ENCODE measurements at regions not wholly inside any gene's neighbourhood (a gene's known extent, or its start where the extent isn't known, plus 50 kb on each side); places are given as distances from the start of the nearest gene placed in this dataset.

- no peak overlapping the region for H4K8ac ChIP-seq (ENCODE audit: low read depth in 2 of 2, low read length in 2 of 2)
- no peaks in the 10 kb centered on the region for H3K27me3 ChIP-seq (ENCODE audit: control insufficient read depth, insufficient read depth, low read length)
- in situ Hi-C loops (cut with MboI; ENCODE audit: low sequenced_read_pairs), result no loop called here
- H2AK5ac ChIP-seq (ENCODE audit: low read depth, low read length), result no peak overlapping the region
- H2BK5ac ChIP-seq (ENCODE audit: low read depth, low read length, poor library complexity, severe bottlenecking), result no peak overlapping the region
- no peak overlapping the region for H2AFZ ChIP-seq (replicated peaks; ENCODE audit: low read length, poor library complexity)
- ATAC-seq (ENCODE audit: low read depth), result no peak
- no peaks in the 10 kb centered on the region for H3K36me3 ChIP-seq (ENCODE audit: control insufficient read depth, insufficient read depth, low read length)
- no peak overlapping the region for H3K4me2 ChIP-seq (ENCODE audit: low read depth, low read length)
- dilution Hi-C loops (cut with HindIII; ENCODE audit: low sequenced_read_pairs, unreplicated experiment), result no loop called here
- H2BK15ac ChIP-seq (ENCODE audit: low read depth, low read length), result no peak overlapping the region
- H2BK120ac ChIP-seq (ENCODE audit: low read depth, low read length), result no peak overlapping the region
- no peak overlapping the region for H3K4ac ChIP-seq (ENCODE audit: low read depth, low read length)
- no peak overlapping the region for H3K18ac ChIP-seq (ENCODE audit: low read depth, low read length)
- H3K14ac ChIP-seq (replicated peaks; ENCODE audit: low read depth, low read length), result no peak overlapping the region
- no peak overlapping the region for H4K5ac ChIP-seq (ENCODE audit: low read depth, low read length)
- H3K9me1 ChIP-seq (ENCODE audit: insufficient read depth, low read length), result no peaks in the 10 kb centered on the region
- no peak for TF ChIP-seq RFX5 (IDR thresholded peaks at IDR 0.05; ENCODE audit: low read depth, low read length)
- TF ChIP-seq SMC3 (IDR thresholded peaks at IDR 0.05; ENCODE audit: low read depth, low read length), result no peak
- TF ChIP-seq ELK1 (IDR thresholded peaks at IDR 0.05; ENCODE audit: borderline replicate concordance, low read depth, low read length), result no peak
- TF ChIP-seq POLR2A (IDR thresholded peaks at IDR 0.05; ENCODE audit: low read depth, low read length), result no peak
- no peak for TF ChIP-seq CEBPB (IDR thresholded peaks at IDR 0.05; ENCODE audit: low read depth, low read length)
- no peak for TF ChIP-seq MXI1 (IDR thresholded peaks at IDR 0.05; ENCODE audit: borderline replicate concordance, low read depth, low read length)
- TF ChIP-seq RAD21 (IDR thresholded peaks at IDR 0.05; ENCODE audit: low read length), result no peak
- TF ChIP-seq CTCF (conservative IDR thresholded peaks at IDR 0.05; ENCODE audit: low read depth, low read length), result no peak
- TF ChIP-seq FOS (IDR thresholded peaks at IDR 0.05; ENCODE audit: low read depth, low read length), result no peak
- no peak for TF ChIP-seq MAZ (IDR thresholded peaks at IDR 0.05; ENCODE audit: borderline replicate concordance, low read depth, low read length)
- no peak for TF ChIP-seq CHD1 (IDR thresholded peaks at IDR 0.05; ENCODE audit: low read depth, low read length)
- no peak for TF ChIP-seq MAFK (IDR thresholded peaks at IDR 0.05; ENCODE audit: low read depth, low read length)
- TF ChIP-seq RCOR1 (IDR thresholded peaks at IDR 0.05; ENCODE audit: insufficient replicate concordance, low read length), result no peak
- TF ChIP-seq NFE2L2 (IDR thresholded peaks at IDR 0.05; ENCODE audit: low read depth, low read length), result no peak
- no peak for TF ChIP-seq USF2 (IDR thresholded peaks at IDR 0.05; ENCODE audit: low read depth, low read length)
- no peak for TF ChIP-seq BHLHE40 (IDR thresholded peaks at IDR 0.05; ENCODE audit: low read depth, low read length)
- no peaks in the 10 kb centered on the region for H3K4me1 ChIP-seq (ENCODE audit: control insufficient read depth, insufficient read depth, low read length)
- H4K91ac ChIP-seq (ENCODE audit: insufficient read depth, low read depth, low read length), result no peak overlapping the region
- no peak overlapping the region for H2BK20ac ChIP-seq (ENCODE audit: low read depth, low read length)
- ChIA-PET CTCF (no interaction called here), POLR2A (ENCODE audit: unreplicated experiment) (no interaction called here)
- H2AK9ac ChIP-seq (replicated peaks; ENCODE audit: low read depth, low read length, poor library complexity), result no peak overlapping the region
- BruUV-seq (replicated peaks), result no TSS peak
- H3K27ac ChIP-seq (ENCODE audit: insufficient read depth, low read length), result no peak overlapping the region
- intact Hi-C loops (cut with micrococcal nuclease), result no loop called here
- no peaks in the 10 kb centered on the region for H3K79me1 ChIP-seq (ENCODE audit: low read depth in 1 of 2, low read length in 2 of 2)
- no peak overlapping the region for H3K56ac ChIP-seq (ENCODE audit: extremely low read depth, insufficient read depth, low read length)
- no peak for DNase-seq
- H3K9ac ChIP-seq (ENCODE audit: low read depth, low read length), result no peak overlapping the region
- H4K20me1 ChIP-seq (ENCODE audit: insufficient read depth, low read length), result no peaks in the 10 kb centered on the region
- H3K4me3 ChIP-seq (ENCODE audit: insufficient read depth, low read depth, low read length), result no peak overlapping the region
- 100% methylated on average over 2 of the region's 10 CpGs; no CpG with 5 or more reads in 1 of the 2 experiments for WGBS, 2 experiments (ENCODE audit: extremely low coverage in 2 of 2, insufficient read length in 1 of 2)
- no peak overlapping the region for H3K23ac ChIP-seq (ENCODE audit: low read depth, low read length)
- peaks cover 18% of the 10 kb centered on the region for H3K9me3 ChIP-seq (ENCODE audit: control insufficient read depth, insufficient read depth, low read length)
Measured at GRCh38 chr2:155600914-155601760, 731.4 kb downstream of the NR4A2 start.

Measured in IMR-90 (cell line).